H9 (cell line): ENCODE measurements at regions not wholly inside any gene's neighbourhood (a gene's known extent, or its start where the extent isn't known, plus 50 kb on each side); places are given as distances from the start of the nearest gene placed in this dataset.

Source experiments
- DNase-seq: peaks from one replicate; pipeline ENCODE4 v3.0.0-alpha.2; 2017
- H2AFZ ChIP-seq: one replicate; pipeline ENCODE4 v1.6.1; 2013; ENCODE audit warnings: mild to moderate bottlenecking, low read length, control low read depth, moderate library complexity
- H2AK5ac ChIP-seq: 2 replicates; pipeline ENCODE4 v1.6.1; 2013; ENCODE audit warnings: low read length, control low read depth, mixed read lengths; ENCODE audit not compliant: insufficient read length
- H2BK120ac ChIP-seq: one replicate; pipeline ENCODE4 v1.6.1; 2013; ENCODE audit warnings: low read depth, mild to moderate bottlenecking, low read length, control low read depth, inconsistent platforms; ENCODE audit not compliant: poor library complexity, severe bottlenecking
- H2BK12ac ChIP-seq: 2 replicates; pipeline ENCODE4 v1.6.1; 2013; ENCODE audit warnings: low read length, control low read depth, mixed read lengths, low read depth; ENCODE audit not compliant: insufficient read length
- H2BK15ac ChIP-seq: 2 replicates; pipeline ENCODE4 v1.6.1; 2013; ENCODE audit warnings: low read depth, low read length, control low read depth
- H2BK20ac ChIP-seq: one replicate; pipeline ENCODE4 v1.6.1; 2013; ENCODE audit warnings: low read depth, mild to moderate bottlenecking, low read length, control low read depth, inconsistent platforms; ENCODE audit not compliant: poor library complexity, severe bottlenecking
- H2BK5ac ChIP-seq: 2 replicates; pipeline ENCODE4 v1.6.1; 2013; ENCODE audit warnings: low read length, control low read depth, mixed read lengths; ENCODE audit not compliant: insufficient read length
- H3K14ac ChIP-seq: 2 replicates; pipeline ENCODE4 v1.6.1; 2013; ENCODE audit warnings: low read length, control low read depth; ENCODE audit not compliant: insufficient read depth
- H3K18ac ChIP-seq: 2 replicates; pipeline ENCODE4 v1.6.1; 2013; ENCODE audit warnings: low read depth, mild to moderate bottlenecking, mixed read lengths, low read length, control low read depth; ENCODE audit not compliant: insufficient read length
- H3K23ac ChIP-seq: 2 replicates; pipeline ENCODE4 v1.6.1; 2013; ENCODE audit warnings: low read length, control low read depth, mixed read lengths, low read depth; ENCODE audit not compliant: insufficient read length
- H3K23me2 ChIP-seq: 2 replicates; pipeline ENCODE4 v1.6.1; 2013; ENCODE audit warnings: low read depth, mild to moderate bottlenecking, mixed read lengths, low read length, control low read depth; ENCODE audit not compliant: insufficient read length, poor library complexity, severe bottlenecking
- H3K27ac ChIP-seq: 2 replicates; pipeline ENCODE4 v1.5.1; 2013; ENCODE audit warnings: low read length, control low read depth, mixed read lengths, low read depth; ENCODE audit not compliant: insufficient read length
- H3K27me3 ChIP-seq: 2 replicates; pipeline ENCODE4 v1.6.1; 2013; ENCODE audit warnings: low read length, control low read depth, inconsistent platforms; ENCODE audit not compliant: insufficient read depth
- H3K4ac ChIP-seq: 2 replicates; pipeline ENCODE4 v1.6.1; 2013; ENCODE audit warnings: low read depth, mild to moderate bottlenecking, control low read depth, inconsistent platforms, low read length, moderate library complexity
- H3K4me1 ChIP-seq: 2 replicates; pipeline ENCODE4 v1.6.1; 2013; ENCODE audit warnings: low read length, control low read depth, inconsistent platforms; ENCODE audit not compliant: insufficient read depth
- H3K4me2 ChIP-seq: 2 replicates; pipeline ENCODE4 v1.6.1; 2013; ENCODE audit warnings: low read length, control low read depth, mixed read lengths; ENCODE audit not compliant: insufficient read length, insufficient read depth
- H3K56ac ChIP-seq: 2 replicates; pipeline ENCODE4 v1.6.1; 2013; ENCODE audit warnings: low read depth, mild to moderate bottlenecking, mixed read lengths, low read length, control low read depth; ENCODE audit not compliant: insufficient read length
- H3K79me1 ChIP-seq: 2 replicates; pipeline ENCODE4 v1.6.1; 2013; ENCODE audit warnings: low read depth, mild to moderate bottlenecking, moderate library complexity, low read length, control low read depth, inconsistent platforms; ENCODE audit not compliant: insufficient read depth, poor library complexity, severe bottlenecking
- H3K79me2 ChIP-seq: 2 replicates; pipeline ENCODE4 v1.6.1; 2013; ENCODE audit warnings: low read length, control low read depth, inconsistent platforms; ENCODE audit not compliant: insufficient read depth
- H3K9ac ChIP-seq: 2 replicates; pipeline ENCODE4 v1.6.1; 2013; ENCODE audit warnings: low read length, control low read depth, mixed read lengths; ENCODE audit not compliant: insufficient read length; ENCODE audit errors: extremely low read depth
- H3K9me3 ChIP-seq: one replicate; pipeline ENCODE4 v1.6.1; 2013; ENCODE audit warnings: low read depth, low read length, inconsistent platforms; ENCODE audit not compliant: control insufficient read depth
- H3T11ph ChIP-seq: one replicate; pipeline ENCODE4 v1.6.1; 2013; ENCODE audit warnings: mild to moderate bottlenecking, low read length, control low read depth, inconsistent platforms
- H4K20me1 ChIP-seq: one replicate; pipeline ENCODE4 v1.6.1; 2013; ENCODE audit not compliant: control insufficient read depth, insufficient read length, insufficient read depth
- H4K5ac ChIP-seq: 2 replicates; pipeline ENCODE4 v1.6.1; 2013; ENCODE audit warnings: low read depth, mild to moderate bottlenecking, mixed read lengths, low read length, control low read depth; ENCODE audit not compliant: insufficient read length
- H4K8ac ChIP-seq: replicated peaks from 2 replicates; pipeline ENCODE4 v1.6.1; 2013; ENCODE audit warnings: low read length, control low read depth, mixed read lengths, low read depth; ENCODE audit not compliant: insufficient read length
- H4K91ac ChIP-seq: 2 replicates; pipeline ENCODE4 v1.6.1; 2013; ENCODE audit warnings: low read depth, mild to moderate bottlenecking, moderate library complexity, mixed read lengths, low read length, control low read depth; ENCODE audit not compliant: insufficient read length
- H3K27ac Mint-ChIP-seq, 3 experiments: 2 replicates in 2 of 3; 3 replicates in 1 of 3; pipeline ENCODE4 v1.8.0; 2020 to 2021; ENCODE audit warnings: mixed read lengths in 3 of 3, mild to moderate bottlenecking in 1 of 3, moderate library complexity in 1 of 3
- H3K27me3 Mint-ChIP-seq: 2 replicates; pipeline ENCODE4 v1.8.0; 2021; ENCODE audit warnings: low read depth, mild to moderate bottlenecking, moderate library complexity, mixed read lengths
- H3K36me3 Mint-ChIP-seq, 3 experiments: 2 replicates in 2 of 3; 3 replicates in 1 of 3; pipeline ENCODE4 v1.8.0; 2020 to 2021; ENCODE audit warnings: low read depth in 3 of 3, mixed read lengths in 3 of 3; ENCODE audit not compliant: insufficient read depth in 1 of 3
- H3K4me1 Mint-ChIP-seq, 2 experiments: 2 replicates each; pipeline ENCODE4 v1.8.0; 2020; ENCODE audit warnings: mixed read lengths in 2 of 2
- H3K4me3 Mint-ChIP-seq, 2 experiments: 2 replicates in 1 of 2; 3 replicates in 1 of 2; pipeline ENCODE4 v1.8.0; 2020 to 2021; ENCODE audit warnings: mild to moderate bottlenecking in 2 of 2, mixed read lengths in 2 of 2, moderate library complexity in 1 of 2
- H3K9me3 Mint-ChIP-seq, 2 experiments: 2 replicates in 1 of 2; 3 replicates in 1 of 2; pipeline ENCODE4 v1.8.0; 2020; ENCODE audit warnings: mild to moderate bottlenecking in 2 of 2, mixed read lengths in 2 of 2, moderate library complexity in 1 of 2
- CTCF ChIP-seq: fragments of 200-600 bp; sonication (generic); conservative IDR thresholded peaks from 3 replicates; pipeline ENCODE4 v1.8.0; 2021; ENCODE audit warnings: antibody characterized with exemption, mild to moderate bottlenecking
- WGBS: extraction: QIAGEN DNeasy Blood & Tissue Kit; methylation state at CpG from one replicate; pipeline ENCODE4 v1.1.7; 2013; ENCODE audit warnings: missing lambda C conversion rate, low lambda C conversion rate, mixed read lengths; ENCODE audit not compliant: insufficient read length; ENCODE audit errors: extremely low coverage; 5-methylcytosine and 5-hydroxymethylcytosine counted together

- H2BK20ac ChIP-seq = no peak overlapping the region
- Mint-ChIP-seq H3K27ac (no peak overlapping the region), H3K4me1 (peaks cover 8 to 15% of the 10 kb centered on the region in 2 experiments), H3K27me3 (peaks cover 7% of the 10 kb centered on the region), H3K9me3 (peaks cover 12 to 17% of the 10 kb centered on the region in 2 experiments), H3K36me3 (peaks cover 3 to 9% (median 4%) of the 10 kb centered on the region in 3 experiments; a peak in 4 of 7 replicates), H3K4me3 (no peak overlapping the region)
- no peak overlapping the region for H4K91ac ChIP-seq
- no peak overlapping the region for H2AFZ ChIP-seq
- H3K27me3 ChIP-seq = no peaks in the 10 kb centered on the region
- no peak overlapping the region for H3K9ac ChIP-seq
- no peak for TF ChIP-seq CTCF
- no peak overlapping the region for H3T11ph ChIP-seq
- H2BK5ac ChIP-seq = no peak overlapping the region
- H2BK120ac ChIP-seq = no peak overlapping the region
- H4K5ac ChIP-seq = no peak overlapping the region
- no peak for DNase-seq
- H3K79me2 ChIP-seq = no peaks in the 10 kb centered on the region
- no peak overlapping the region for H3K23ac ChIP-seq
- no peaks in the 10 kb centered on the region for H3K4me1 ChIP-seq
- H2BK15ac ChIP-seq = no peak overlapping the region
- H3K4me2 ChIP-seq = no peak overlapping the region
- no peaks in the 10 kb centered on the region for H4K20me1 ChIP-seq
- no peaks in the 10 kb centered on the region for H3K79me1 ChIP-seq
- no peaks in the 10 kb centered on the region for H3K9me3 ChIP-seq
- no peak overlapping the region for H4K8ac ChIP-seq
- H3K23me2 ChIP-seq = no peaks in the 10 kb centered on the region
- WGBS = no CpG with 5 or more reads among the region's 5 CpGs
- no peak overlapping the region for H3K56ac ChIP-seq
- H2AK5ac ChIP-seq = no peak overlapping the region
- no peak overlapping the region for H3K18ac ChIP-seq
- H3K14ac ChIP-seq = no peak overlapping the region
- no peak overlapping the region for H3K4ac ChIP-seq
- no peak overlapping the region for H3K27ac ChIP-seq
- no peak overlapping the region for H2BK12ac ChIP-seq
Observed at GRCh38 chr17:78305801-78306200, 54.1 kb downstream of the SOCS3 start.
